HCT116 (cell line): ENCODE measurements at regions not wholly inside any gene's neighbourhood (a gene's known extent, or its start where the extent isn't known, plus 50 kb on each side); places are given as distances from the start of the nearest gene placed in this dataset.

Experiments used
- ATAC-seq: fragments of 200-7000 bp; cut with Tn5 transposase; 2 replicates; pipeline ENCODE4 v1.9.1; 2020; ENCODE audit warnings: mild to moderate bottlenecking, moderate library complexity
- BruUV-seq: library from RNA; stranded (reverse); fragments of 400-500 nt; replicated peaks from 2 replicates; lab custom pipeline; 2021; lab: Mats Ljungman, UMichigan
- CTCF ChIA-PET: fragments of 300-600 bp; sonication (Branson Sonifier 250); formaldehyde crosslinking; loops from one replicate; lab custom pipeline; 2021; ENCODE audit warnings: antibody characterized with exemption; lab: Charles Lee
- POLR2A ChIA-PET: fragments of 300-600, 350-600 bp; sonication (Branson Sonifier 250); formaldehyde crosslinking; loops from one replicate; lab custom pipeline; 2021; ENCODE audit warnings: antibody characterized with exemption; lab: Charles Lee
- RAD21 ChIA-PET, 2 experiments: fragments of 300-600 bp; sonication (Branson Sonifier 250); formaldehyde crosslinking; loops; one replicate each; lab custom pipeline; 2023; ENCODE audit warnings: low total read pairs in 2 of 2; ENCODE audit not compliant: uncharacterized antibody in 2 of 2, unreplicated experiment in 2 of 2, low non-redundant PET in 1 of 2; lab: Charles Lee
- DNase-seq: peaks from one replicate; pipeline ENCODE4 v3.0.0-alpha.2; 2010; ENCODE audit warnings: low read depth, low spot score
- H2AFZ ChIP-seq: fragments of 200-600 bp; shearing (Covaris generic), sonication (generic); 2 replicates; pipeline ENCODE4 v1.6.1; 2017; ENCODE audit warnings: low read depth, mixed run types, mixed read lengths, antibody characterized with exemption, low read length; ENCODE audit not compliant: poor library complexity, severe bottlenecking
- H3K27ac ChIP-seq: 2 replicates; pipeline ENCODE4 v1.5.1; 2012; ENCODE audit warnings: low read depth, low read length
- H3K27me3 ChIP-seq: fragments of 200-600 bp; sonication (generic); 2 replicates; pipeline ENCODE4 v1.6.1; 2016; ENCODE audit warnings: mixed run types, low read length, mixed read lengths; ENCODE audit not compliant: insufficient read depth
- H3K36me3 ChIP-seq, 2 experiments: fragments of 200-500 bp in 1 of 2; fragments of 200-600 bp in 1 of 2; sonication (Bioruptor generic) in 1 of 2; sonication (generic) in 1 of 2; 2 replicates each; pipeline versions ENCODE4 v1.5.1 to v1.6.1; 2014 to 2016; ENCODE audit warnings: low read length in 2 of 2, inconsistent platforms in 1 of 2, mixed read lengths in 1 of 2, mixed run types in 1 of 2; ENCODE audit not compliant: insufficient read depth in 2 of 2, control insufficient read depth in 1 of 2
- H3K4me1 ChIP-seq, 2 experiments: fragments of 200-600 bp in 1 of 2; sonication (generic) in 1 of 2; 2 replicates each; pipeline versions ENCODE4 v1.5.1 to v1.6.1; 2012 to 2017; ENCODE audit warnings: low read length in 2 of 2, inconsistent platforms in 1 of 2, mild to moderate bottlenecking in 1 of 2, mixed read lengths in 1 of 2, mixed run types in 1 of 2, moderate library complexity in 1 of 2; ENCODE audit not compliant: insufficient read depth in 2 of 2, control insufficient read depth in 1 of 2
- H3K4me2 ChIP-seq: fragments of 200-600 bp; sonication (generic); 2 replicates; pipeline ENCODE4 v1.6.1; 2017; ENCODE audit warnings: mixed run types, low read length, mixed read lengths
- H3K4me3 ChIP-seq, 2 experiments: fragments of 200-600 bp in 1 of 2; sonication (generic) in 1 of 2; replicated peaks in 1 of 2; 2 replicates each; pipeline ENCODE4 v1.5.1; 2011 to 2016; ENCODE audit warnings: low read length in 2 of 2, control low read depth in 1 of 2, low read depth in 1 of 2, mild to moderate bottlenecking in 1 of 2, mixed read lengths in 1 of 2, mixed run types in 1 of 2
- H3K79me2 ChIP-seq: fragments of 200-600 bp; sonication (generic); 2 replicates; pipeline ENCODE4 v1.6.1; 2017; ENCODE audit warnings: mild to moderate bottlenecking, mixed run types, low read length, moderate library complexity, mixed read lengths; ENCODE audit not compliant: insufficient read depth
- H3K9ac ChIP-seq: fragments of 200-600 bp; sonication (generic); 2 replicates; pipeline ENCODE4 v1.6.1; 2016; ENCODE audit warnings: low read length, mixed read lengths
- H3K9me2 ChIP-seq: fragments of 200-600 bp; sonication (generic), shearing (Covaris generic); 2 replicates; pipeline ENCODE4 v1.6.1; 2017; ENCODE audit warnings: mixed run types, mild to moderate bottlenecking, moderate library complexity; ENCODE audit not compliant: insufficient read depth
- H3K9me3 ChIP-seq, 2 experiments: fragments of 200-500 bp in 1 of 2; fragments of 200-600 bp in 1 of 2; sonication (Bioruptor generic) in 1 of 2; sonication (generic) in 1 of 2; 2 replicates each; pipeline ENCODE4 v1.6.1; 2014 to 2017; ENCODE audit warnings: low read length in 2 of 2, mixed read lengths in 2 of 2, inconsistent platforms in 1 of 2, low read depth in 1 of 2, mild to moderate bottlenecking in 1 of 2, mixed run types in 1 of 2, moderate library complexity in 1 of 2; ENCODE audit not compliant: control insufficient read depth in 1 of 2, insufficient read depth in 1 of 2
- H4K20me1 ChIP-seq: fragments of 200-600 bp; sonication (generic), shearing (Covaris generic); 2 replicates; pipeline ENCODE4 v1.6.1; 2017; ENCODE audit warnings: mixed run types, mild to moderate bottlenecking, moderate library complexity; ENCODE audit not compliant: insufficient read depth
- ATF3 ChIP-seq: IDR thresholded peaks from 2 replicates; pipeline ENCODE4 v1.6.1; 2012
- CBX3 ChIP-seq: IDR thresholded peaks from 2 replicates; pipeline ENCODE4 v1.6.1; 2012; ENCODE audit warnings: low read depth
- CEBPB ChIP-seq: IDR thresholded peaks from 2 replicates; pipeline ENCODE4 v1.6.1; 2012; ENCODE audit warnings: low read depth
- CTCF ChIP-seq, 3 experiments: fragments of 200-600 bp in 1 of 3; sonication (generic) in 1 of 3; IDR thresholded peaks in 2 of 3; conservative IDR thresholded peaks in 1 of 3; 2 replicates each; pipeline ENCODE4 v1.5.1; 2012 to 2017; ENCODE audit warnings: low read depth in 2 of 3, low read length in 2 of 3, antibody characterized with exemption in 1 of 3, borderline replicate concordance in 1 of 3, control low read depth in 1 of 3, mild to moderate bottlenecking in 1 of 3, mixed read lengths in 1 of 3, mixed run types in 1 of 3, moderate library complexity in 1 of 3; ENCODE audit not compliant: insufficient read depth in 1 of 3
- EGR1 ChIP-seq: IDR thresholded peaks from 2 replicates; pipeline ENCODE4 v1.6.1; 2012; ENCODE audit warnings: low read depth
- EZH2 ChIP-seq: fragments of 200-600 bp; sonication (generic); IDR thresholded peaks from 2 replicates; pipeline ENCODE4 v1.6.1; 2017; ENCODE audit warnings: antibody characterized with exemption, mixed run types
- POLR2A ChIP-seq: IDR thresholded peaks from 2 replicates; pipeline ENCODE4 v1.7.0; 2011; ENCODE audit warnings: borderline replicate concordance; ENCODE audit not compliant: insufficient read depth, insufficient read length; ENCODE audit errors: extremely low read depth
- RAD21 ChIP-seq: IDR thresholded peaks from 2 replicates; pipeline ENCODE4 v1.6.1; 2012; ENCODE audit warnings: low read depth, mild to moderate bottlenecking
- REST ChIP-seq: IDR thresholded peaks from 2 replicates; pipeline ENCODE4 v1.6.1; 2012; ENCODE audit warnings: low read depth
- SP1 ChIP-seq: IDR thresholded peaks from 2 replicates; pipeline ENCODE4 v1.6.1; 2012; ENCODE audit warnings: low read depth
- YY1 ChIP-seq: IDR thresholded peaks from 2 replicates; pipeline ENCODE4 v1.6.1; 2011; ENCODE audit warnings: low read length, low read depth, moderate library complexity, mild to moderate bottlenecking; ENCODE audit not compliant: insufficient replicate concordance; ENCODE audit errors: extremely low read depth
- ZFX ChIP-seq: fragments of 450-650 bp; IDR thresholded peaks from 2 replicates; pipeline ENCODE4 v1.6.1; 2017
- ZNF274 ChIP-seq: fragments of 200-500 bp; sonication (Bioruptor generic); IDR thresholded peaks from 2 replicates; pipeline ENCODE4 v1.6.1; 2014; ENCODE audit warnings: mild to moderate bottlenecking, low read depth, low read length, inconsistent platforms
- intact Hi-C: fragments of 100-400 bp; cut with micrococcal nuclease; formaldehyde crosslinking; loops from 2 replicates; pipeline ENCODE4 v1.10.0; 2022

- CTCF ChIA-PET, result no interaction called here
Measured at GRCh38 chr13:69040898-69041297, 1066.7 kb upstream of the ATXN8OS start.

More at GRCh38 chr13:69040898-69041297, 1066.7 kb upstream of the ATXN8OS start:
- intact Hi-C loops, result no loop called here
- no peak overlapping the region for H3K4me3 ChIP-seq
- no peak overlapping the region for H3K9ac ChIP-seq
- no peak overlapping the region for H3K27ac ChIP-seq
- no peaks in the 10 kb centered on the region for H3K9me3 ChIP-seq
- DNase-seq (no peak), ATAC-seq (no peak)
- ChIA-PET POLR2A (no interaction called here), RAD21 (no interaction called here)
- BruUV-seq, result no TSS peak
- no peaks in the 10 kb centered on the region for H3K27me3 ChIP-seq
- TF ChIP-seq CTCF (IDR thresholded peaks at IDR 0.05 in 2 of 3, conservative IDR thresholded peaks at IDR 0.05 in 1 of 3; ENCODE audit: borderline replicate concordance in 1 of 3, insufficient read depth in 1 of 3, low read depth in 2 of 3, low read length in 2 of 3) (no peak), ZFX (no peak), EGR1 (no peak), SP1 (no peak), YY1 (no peak), POLR2A (no peak), CEBPB (no peak), RAD21 (no peak), REST (no peak), CBX3 (no peak), EZH2 (no peak), ZNF274 (no peak), ATF3 (no peak)
- H3K4me1 ChIP-seq, result no peaks in the 10 kb centered on the region
- no peaks in the 10 kb centered on the region for H3K79me2 ChIP-seq
- H2AFZ ChIP-seq, result no peak overlapping the region
- H4K20me1 ChIP-seq, result no peaks in the 10 kb centered on the region
- H3K4me2 ChIP-seq, result no peak overlapping the region
- no peaks in the 10 kb centered on the region for H3K36me3 ChIP-seq
- no peaks in the 10 kb centered on the region for H3K9me2 ChIP-seq
